ENCODE measurements at regions not wholly inside any gene's neighbourhood (a gene's known extent, or its start where the extent isn't known, plus 50 kb on each side); places are given as distances from the start of the nearest gene placed in this dataset.

DNA sequence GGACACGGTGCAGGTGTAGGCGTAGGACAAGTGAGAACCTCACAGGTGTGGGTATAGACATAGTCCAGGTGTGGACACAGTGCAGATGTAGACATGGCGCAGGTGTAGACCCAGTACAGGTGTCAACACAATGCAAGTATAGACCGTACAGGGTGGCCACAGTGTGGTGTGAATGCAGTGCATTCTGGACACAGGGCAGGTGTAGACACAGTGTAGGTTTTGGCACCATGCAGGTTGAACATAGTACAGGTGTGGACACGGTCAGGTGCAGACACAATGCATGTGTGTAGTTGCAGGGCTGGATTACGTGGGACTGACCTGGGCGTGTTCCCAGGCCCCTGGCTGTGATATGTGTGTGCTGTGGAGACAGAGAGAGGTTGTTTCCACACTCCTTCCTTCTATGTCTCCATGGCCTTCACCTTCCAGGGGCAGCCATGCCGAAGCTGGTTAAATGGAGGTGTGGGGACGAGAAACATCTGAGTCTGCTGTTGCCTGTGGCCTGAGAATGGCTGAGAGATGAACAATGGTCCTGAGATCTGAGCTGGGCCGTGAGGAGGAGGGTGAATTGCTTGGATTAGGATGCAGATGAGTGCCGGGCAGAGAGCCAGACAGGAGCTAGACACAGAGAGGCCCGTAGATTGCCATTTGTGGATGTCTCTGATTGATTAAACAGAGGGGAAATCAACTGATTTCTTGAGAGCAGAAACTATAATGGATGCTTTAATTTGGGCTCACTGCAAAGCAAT is 343.9 kb upstream of the SHH start:
- TF ChIP-seq CTCF (IDR thresholded peaks at IDR 0.05) (no peak), POLR2A (IDR thresholded peaks at IDR 0.05) (no peak)

All from thyroid gland (tissue), 4 donors.